Mesenchymal stem cell (in vitro differentiated cells and primary cell): ENCODE measurements at regions not wholly inside any gene's neighbourhood (a gene's known extent, or its start where the extent isn't known, plus 50 kb on each side); places are given as distances from the start of the nearest gene placed in this dataset.

ENCODE experiments used
- DNase-seq: peaks from one replicate; pipeline ENCODE4 v3.0.0-alpha.2; 2013
- H2AFZ ChIP-seq: one replicate; pipeline ENCODE4 v1.6.1; 2013; ENCODE audit warnings: low read depth, mild to moderate bottlenecking, control low read depth, inconsistent platforms, low read length, moderate library complexity
- H2AK5ac ChIP-seq: 2 replicates; pipeline ENCODE4 v1.6.1; 2013; ENCODE audit warnings: low read length, moderate library complexity, mild to moderate bottlenecking, inconsistent platforms; ENCODE audit not compliant: severe bottlenecking
- H2BK120ac ChIP-seq: one replicate; pipeline ENCODE4 v1.6.1; 2013; ENCODE audit warnings: low read depth, mild to moderate bottlenecking, inconsistent platforms, low read length, moderate library complexity
- H2BK12ac ChIP-seq, 2 experiments: one replicate each; pipeline ENCODE4 v1.6.1; 2013; ENCODE audit warnings: inconsistent platforms in 2 of 2, low read length in 2 of 2, mild to moderate bottlenecking in 2 of 2, moderate library complexity in 2 of 2, control low read depth in 1 of 2
- H2BK15ac ChIP-seq: one replicate; pipeline ENCODE4 v1.6.1; 2013; ENCODE audit warnings: mild to moderate bottlenecking, low read depth, inconsistent platforms; ENCODE audit not compliant: poor library complexity, severe bottlenecking
- H2BK5ac ChIP-seq: 2 replicates; pipeline ENCODE4 v1.6.1; 2013; ENCODE audit warnings: low read depth, mild to moderate bottlenecking, low read length, control low read depth, inconsistent platforms; ENCODE audit not compliant: poor library complexity, severe bottlenecking
- H3K14ac ChIP-seq, 2 experiments: one replicate each; pipeline ENCODE4 v1.6.1; 2013; ENCODE audit warnings: inconsistent platforms in 2 of 2, low read length in 2 of 2, control low read depth in 1 of 2, mild to moderate bottlenecking in 1 of 2, moderate library complexity in 1 of 2
- H3K18ac ChIP-seq, 2 experiments: one replicate each; pipeline ENCODE4 v1.6.1; 2013; ENCODE audit warnings: inconsistent platforms in 2 of 2, low read length in 2 of 2, control low read depth in 1 of 2, low read depth in 1 of 2, mild to moderate bottlenecking in 1 of 2
- H3K23ac ChIP-seq, 2 experiments: one replicate each; pipeline ENCODE4 v1.6.1; 2013; ENCODE audit warnings: inconsistent platforms in 2 of 2, low read length in 2 of 2, mild to moderate bottlenecking in 2 of 2, moderate library complexity in 2 of 2, control low read depth in 1 of 2
- H3K27ac ChIP-seq: 2 replicates; pipeline ENCODE4 v1.5.1; 2013; ENCODE audit warnings: mild to moderate bottlenecking, moderate library complexity, low read length, control low read depth, inconsistent platforms; ENCODE audit not compliant: poor library complexity, severe bottlenecking
- H3K27me3 ChIP-seq, 2 experiments: 2 replicates each; pipeline versions ENCODE4 v1.6.1 to v1.7.0; 2013; ENCODE audit warnings: low read length in 2 of 2, mild to moderate bottlenecking in 2 of 2, moderate library complexity in 2 of 2, control low read depth in 1 of 2, inconsistent platforms in 1 of 2; ENCODE audit not compliant: control insufficient read depth in 1 of 2, insufficient read depth in 1 of 2
- H3K36me3 ChIP-seq, 2 experiments: 2 replicates each; pipeline versions ENCODE4 v1.6.1 to v1.7.0; 2013; ENCODE audit warnings: low read length in 2 of 2, control low read depth in 1 of 2, inconsistent platforms in 1 of 2, low read depth in 1 of 2, mild to moderate bottlenecking in 1 of 2; ENCODE audit not compliant: insufficient read depth in 2 of 2, control insufficient read depth in 1 of 2
- H3K4ac ChIP-seq, 2 experiments: one replicate each; pipeline ENCODE4 v1.6.1; 2013; ENCODE audit warnings: inconsistent platforms in 2 of 2, low read length in 2 of 2, mild to moderate bottlenecking in 2 of 2, moderate library complexity in 2 of 2, control low read depth in 1 of 2, low read depth in 1 of 2
- H3K4me1 ChIP-seq: 2 replicates; pipeline ENCODE4 v1.6.1; 2013; ENCODE audit warnings: low read depth, low read length, control low read depth; ENCODE audit not compliant: control insufficient read depth, insufficient read depth
- H3K4me2 ChIP-seq: 2 replicates; pipeline ENCODE4 v1.6.1; 2013; ENCODE audit warnings: low read length, mild to moderate bottlenecking, inconsistent platforms; ENCODE audit not compliant: poor library complexity, severe bottlenecking
- H3K4me3 ChIP-seq, 2 experiments: 2 replicates each; pipeline versions ENCODE4 v1.5.1 to v1.7.0; 2013; ENCODE audit warnings: low read length in 2 of 2, mild to moderate bottlenecking in 2 of 2, control low read depth in 1 of 2, low read depth in 1 of 2; ENCODE audit not compliant: insufficient read depth in 1 of 2
- H3K79me1 ChIP-seq: replicated peaks from 2 replicates; pipeline ENCODE4 v1.6.1; 2013; ENCODE audit warnings: mild to moderate bottlenecking, control low read depth, low read length, inconsistent platforms; ENCODE audit not compliant: poor library complexity, severe bottlenecking
- H3K9ac ChIP-seq: 2 replicates; pipeline ENCODE4 v1.7.0; 2013; ENCODE audit warnings: mild to moderate bottlenecking, low read length, moderate library complexity
- H3K9me3 ChIP-seq: 2 replicates; pipeline ENCODE4 v1.7.0; 2013; ENCODE audit warnings: mild to moderate bottlenecking, low read length; ENCODE audit not compliant: control insufficient read depth
- H4K8ac ChIP-seq: one replicate; pipeline ENCODE4 v1.6.1; 2013; ENCODE audit warnings: inconsistent platforms, mild to moderate bottlenecking, low read length, moderate library complexity
- H4K91ac ChIP-seq: one replicate; pipeline ENCODE4 v1.6.1; 2013; ENCODE audit warnings: mild to moderate bottlenecking, low read length, inconsistent platforms
- WGBS: methylation state at CpG from one replicate; pipeline ENCODE4 v1.1.7; 2013; ENCODE audit warnings: mixed read lengths; 5-methylcytosine and 5-hydroxymethylcytosine counted together

DNA sequence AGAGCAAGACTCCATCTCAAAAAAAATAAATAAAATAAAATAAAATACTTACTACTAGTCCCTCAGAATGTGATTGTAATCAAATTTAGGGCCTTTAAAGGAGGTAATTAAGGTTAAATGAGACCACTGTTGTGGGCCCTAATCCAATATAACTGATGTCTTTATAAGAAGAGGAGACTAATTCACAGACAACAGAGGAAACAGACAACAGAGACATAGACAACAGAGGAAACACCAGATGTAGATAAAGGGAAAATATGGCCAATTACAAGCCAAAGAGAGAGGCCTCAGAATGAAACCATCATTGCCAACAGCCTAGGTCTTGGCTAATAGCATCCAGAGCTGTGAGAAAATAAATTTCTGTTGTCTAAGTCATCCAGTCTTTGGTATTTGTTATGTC, 669.0 kb upstream of the FOXG1 start:
- Histone ChIP-seq H3K23ac (no peak overlapping the region), H3K9me3 (peaks cover 36% of the 10 kb centered on the region), H3K27ac (no peak overlapping the region), H3K18ac (no peak overlapping the region), H3K4me3 (no peak overlapping the region), H3K27me3 (no peaks in the 10 kb centered on the region), H4K91ac (no peak overlapping the region), H2AK5ac (no peak overlapping the region), H2AFZ (no peak overlapping the region), H2BK12ac (no peak overlapping the region), H4K8ac (no peak overlapping the region), H2BK5ac (no peak overlapping the region), H3K79me1 (no peaks in the 10 kb centered on the region), H3K14ac (no peak overlapping the region), H2BK120ac (no peak overlapping the region), H3K4me2 (no peak overlapping the region), H2BK15ac (no peak overlapping the region), H3K4ac (no peak overlapping the region), H3K36me3 (no peaks in the 10 kb centered on the region), H3K4me1 (no peaks in the 10 kb centered on the region), H3K9ac (no peak overlapping the region)
- no peak for DNase-seq

GRCh38 chr14:28098856-28099255, 667.7 kb upstream of the FOXG1 start:
- H3K18ac ChIP-seq: no peak overlapping the region
- H2BK120ac ChIP-seq: no peak overlapping the region
- no peaks in the 10 kb centered on the region for H3K27me3 ChIP-seq
- no peak overlapping the region for H2BK15ac ChIP-seq
- H3K4ac ChIP-seq: no peak overlapping the region
- H3K9me3 ChIP-seq: peaks cover 27% of the 10 kb centered on the region
- H3K36me3 ChIP-seq: no peaks in the 10 kb centered on the region
- H2AK5ac ChIP-seq: no peak overlapping the region
- no peak overlapping the region for H3K4me2 ChIP-seq
- no peak overlapping the region for H3K4me3 ChIP-seq
- 50% methylated on average over 1 of the region's 1 CpG for WGBS
- H3K14ac ChIP-seq: no peak overlapping the region
- H3K79me1 ChIP-seq: no peaks in the 10 kb centered on the region
- no peaks in the 10 kb centered on the region for H3K4me1 ChIP-seq
- H2BK12ac ChIP-seq: no peak overlapping the region
- no peak overlapping the region for H4K91ac ChIP-seq
- no peak for DNase-seq
- no peak overlapping the region for H4K8ac ChIP-seq
- H2BK5ac ChIP-seq: no peak overlapping the region
- H2AFZ ChIP-seq: no peak overlapping the region
- no peak overlapping the region for H3K23ac ChIP-seq
- no peak overlapping the region for H3K27ac ChIP-seq
- no peak overlapping the region for H3K9ac ChIP-seq

GRCh38 chr14:28102001-28102400, 664.6 kb upstream of the FOXG1 start:
- Histone ChIP-seq H2BK15ac (no peak overlapping the region), H2BK120ac (no peak overlapping the region), H3K79me1 (no peaks in the 10 kb centered on the region), H3K36me3 (no peaks in the 10 kb centered on the region), H3K4me1 (no peaks in the 10 kb centered on the region), H3K14ac (no peak overlapping the region), H3K4ac (no peak overlapping the region), H3K18ac (no peak overlapping the region), H2AFZ (no peak overlapping the region), H4K8ac (no peak overlapping the region), H4K91ac (no peak overlapping the region), H3K4me3 (no peak overlapping the region), H2BK5ac (no peak overlapping the region), H3K9me3 (peaks cover 5% of the 10 kb centered on the region), H3K27me3 (no peaks in the 10 kb centered on the region), H2AK5ac (no peak overlapping the region), H3K27ac (no peak overlapping the region), H2BK12ac (no peak overlapping the region), H3K9ac (no peak overlapping the region), H3K4me2 (no peak overlapping the region), H3K23ac (no peak overlapping the region)
- no peak for DNase-seq

DNA sequence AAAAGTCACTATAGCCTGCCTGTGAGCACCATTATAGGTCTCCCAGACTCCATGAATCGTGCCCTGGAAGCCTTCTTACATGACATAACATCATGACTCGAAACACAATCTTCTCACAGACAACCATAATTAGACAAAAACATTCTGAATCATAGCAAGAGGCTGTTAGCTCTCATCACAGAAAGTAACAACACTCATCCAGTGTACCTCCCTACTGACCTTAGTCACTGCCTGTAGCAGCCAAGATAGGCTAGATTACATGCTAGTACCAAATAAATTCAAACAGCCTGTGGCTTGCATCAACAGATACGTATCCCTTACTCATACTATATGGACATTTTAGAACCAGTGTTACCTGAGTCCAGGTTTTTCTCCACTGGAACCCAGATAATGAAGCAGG, 663.8 kb upstream of the FOXG1 start:
- Histone ChIP-seq H2BK12ac (no peak overlapping the region), H3K36me3 (no peaks in the 10 kb centered on the region), H3K79me1 (no peaks in the 10 kb centered on the region), H2BK15ac (no peak overlapping the region), H3K18ac (no peak overlapping the region), H2BK5ac (no peak overlapping the region), H3K9ac (no peak overlapping the region), H4K91ac (no peak overlapping the region), H2BK120ac (no peak overlapping the region), H2AFZ (no peak overlapping the region), H3K9me3 (peaks cover 4% of the 10 kb centered on the region), H3K4me3 (no peak overlapping the region), H3K27me3 (no peaks in the 10 kb centered on the region), H3K4ac (no peak overlapping the region), H4K8ac (no peak overlapping the region), H3K27ac (no peak overlapping the region), H3K4me1 (no peaks in the 10 kb centered on the region), H3K23ac (no peak overlapping the region), H2AK5ac (no peak overlapping the region), H3K4me2 (no peak overlapping the region), H3K14ac (no peak overlapping the region)
- 14% methylated on average over 2 of the region's 3 CpGs for WGBS
- DNase-seq: no peak
